Esophagus squamous epithelium (tissue), 5 donors: ENCODE measurements at regions not wholly inside any gene's neighbourhood (a gene's known extent, or its start where the extent isn't known, plus 50 kb on each side); places are given as distances from the start of the nearest gene placed in this dataset.

ENCODE experiments used
- DNase-seq: peaks from one replicate; lab custom pipeline; 2025; lab: John Stamatoyannopoulos, UW
- H3K27ac ChIP-seq, 4 donors: fragments of 200-600 bp; sonication (generic); one replicate each; pipeline ENCODE4 v1.5.1; 2016 to 2019; ENCODE audit warnings: mild to moderate bottlenecking in 1 of 4
- H3K27me3 ChIP-seq, 4 donors: fragments of 200-600 bp; sonication (generic); 1 replicate in 3 of 4; 2 replicates in 1 of 4; pipeline versions ENCODE4 v1.5.1 to v1.6.0; 2017 to 2021; ENCODE audit warnings: antibody characterized with exemption in 1 of 4
- H3K36me3 ChIP-seq, 3 donors: fragments of 200-600 bp; sonication (generic); one replicate each; pipeline ENCODE4 v1.5.1; 2016 to 2019
- H3K4me1 ChIP-seq, 3 donors: fragments of 200-600 bp; sonication (generic); one replicate each; pipeline ENCODE4 v1.5.1; 2017 to 2019
- H3K4me3 ChIP-seq, 4 donors: fragments of 200-600 bp; sonication (generic); 1 replicate in 3 of 4; 2 replicates in 1 of 4; pipeline ENCODE4 v1.5.1; 2016 to 2019; ENCODE audit warnings: mild to moderate bottlenecking in 2 of 4, moderate library complexity in 1 of 4
- H3K9me3 ChIP-seq, 3 donors: fragments of 200-600 bp; sonication (generic); one replicate each; pipeline ENCODE4 v1.5.1; 2016 to 2019
- POLR2A ChIP-seq, 4 donors: fragments of 450-650 bp; IDR thresholded peaks; one replicate each; pipeline ENCODE4 v1.6.1; 2017; ENCODE audit warnings: antibody characterized with exemption in 4 of 4, mild to moderate bottlenecking in 4 of 4, moderate library complexity in 3 of 4
- WGBS, 2 donors: methylation state at CpG; one replicate each; pipeline ENCODE4 v1.1.5; 2018; 5-methylcytosine and 5-hydroxymethylcytosine counted together
- intact Hi-C: fragments of 100-400 bp; cut with DNase I; formaldehyde crosslinking; loops from one replicate; pipeline ENCODE4 v1.15.0; 2022
- TF ChIP-seq, protein P1 (sequence below), 6 experiments: fragments of 450-650 bp in 4 of 6; fragments of 200-600 bp in 2 of 6; sonication (generic) in 2 of 6; IDR thresholded peaks; one replicate each; pipeline ENCODE4 v1.5.1; 2016 to 2019; ENCODE audit warnings: antibody characterized with exemption in 6 of 6, mild to moderate bottlenecking in 4 of 6, moderate library complexity in 4 of 6
- donor health status: DM: yes; HTN: yes; CAD: no.

GRCh38 chr3:76131396-76132153 is 346.2 kb upstream of the ZNF717 start:
- intact Hi-C loops: no loop called here
- Histone ChIP-seq H3K4me3 (no peak overlapping the region), H3K4me1 (no peaks in the 10 kb centered on the region), H3K27ac (no peak overlapping the region), H3K9me3 (no peaks in the 10 kb centered on the region), H3K36me3 (no peaks in the 10 kb centered on the region), H3K27me3 (no peaks in the 10 kb centered on the region)
- TF ChIP-seq POLR2A (IDR thresholded peaks at IDR 0.05): no peak
- TF ChIP-seq, protein P1, sequence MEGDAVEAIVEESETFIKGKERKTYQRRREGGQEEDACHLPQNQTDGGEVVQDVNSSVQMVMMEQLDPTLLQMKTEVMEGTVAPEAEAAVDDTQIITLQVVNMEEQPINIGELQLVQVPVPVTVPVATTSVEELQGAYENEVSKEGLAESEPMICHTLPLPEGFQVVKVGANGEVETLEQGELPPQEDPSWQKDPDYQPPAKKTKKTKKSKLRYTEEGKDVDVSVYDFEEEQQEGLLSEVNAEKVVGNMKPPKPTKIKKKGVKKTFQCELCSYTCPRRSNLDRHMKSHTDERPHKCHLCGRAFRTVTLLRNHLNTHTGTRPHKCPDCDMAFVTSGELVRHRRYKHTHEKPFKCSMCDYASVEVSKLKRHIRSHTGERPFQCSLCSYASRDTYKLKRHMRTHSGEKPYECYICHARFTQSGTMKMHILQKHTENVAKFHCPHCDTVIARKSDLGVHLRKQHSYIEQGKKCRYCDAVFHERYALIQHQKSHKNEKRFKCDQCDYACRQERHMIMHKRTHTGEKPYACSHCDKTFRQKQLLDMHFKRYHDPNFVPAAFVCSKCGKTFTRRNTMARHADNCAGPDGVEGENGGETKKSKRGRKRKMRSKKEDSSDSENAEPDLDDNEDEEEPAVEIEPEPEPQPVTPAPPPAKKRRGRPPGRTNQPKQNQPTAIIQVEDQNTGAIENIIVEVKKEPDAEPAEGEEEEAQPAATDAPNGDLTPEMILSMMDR (IDR thresholded peaks at IDR 0.05): no peak
- 67 to 69% methylated on average over 7 of the region's 7 CpGs for WGBS, 2 donors
- DNase-seq: no peak

DNA sequence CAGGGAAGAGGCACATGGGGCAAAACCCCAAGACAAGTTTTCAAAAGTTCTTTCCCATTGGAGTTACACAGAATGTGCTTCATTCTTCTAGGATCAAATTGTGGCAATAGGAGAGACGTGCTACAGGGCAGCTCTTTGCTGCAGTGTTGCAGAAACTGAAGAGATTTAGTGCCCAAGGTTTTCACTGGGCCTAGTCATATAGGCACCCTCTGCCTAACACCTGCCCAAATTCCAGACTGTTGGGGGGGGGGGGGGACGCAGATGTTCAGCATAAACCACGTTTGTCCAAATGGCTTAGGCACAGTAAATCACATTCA is 346.8 kb upstream of the ZNF717 start:
- intact Hi-C loops: no loop called here
- no peak overlapping the region for H3K4me3 ChIP-seq
- H3K27me3 ChIP-seq: no peaks in the 10 kb centered on the region
- H3K9me3 ChIP-seq: no peaks in the 10 kb centered on the region
- TF ChIP-seq, protein P1 (IDR thresholded peaks at IDR 0.05): no peak
- no peak for TF ChIP-seq POLR2A (IDR thresholded peaks at IDR 0.05)
- H3K27ac ChIP-seq: no peak overlapping the region
- H3K4me1 ChIP-seq: no peaks in the 10 kb centered on the region
- WGBS, 2 donors: 35 to 45% methylated on average over 3 of the region's 3 CpGs
- no peak for DNase-seq
- H3K36me3 ChIP-seq: no peaks in the 10 kb centered on the region

DNA sequence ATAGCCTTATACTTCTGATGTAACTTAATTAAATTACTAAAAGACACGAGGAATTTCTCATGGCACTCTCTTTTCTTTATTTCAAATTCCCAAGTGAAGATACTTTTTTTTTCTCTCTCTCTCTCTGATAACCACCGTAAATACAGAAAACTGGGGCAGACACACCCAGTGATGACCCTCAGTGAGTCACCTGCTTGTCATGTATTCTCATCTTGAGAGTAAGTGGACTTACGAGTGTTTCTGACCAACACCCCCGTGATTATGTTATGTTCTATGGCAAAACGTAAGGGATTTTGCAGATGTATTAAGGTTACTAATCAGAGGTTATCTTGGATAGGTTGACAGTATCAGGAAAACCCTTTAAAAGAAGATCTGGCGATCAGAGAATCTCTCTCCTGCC is 348.8 kb upstream of the ZNF717 start:
- Histone ChIP-seq H3K27me3 (no peaks in the 10 kb centered on the region), H3K4me1 (no peaks in the 10 kb centered on the region), H3K9me3 (no peaks in the 10 kb centered on the region), H3K4me3 (no peak overlapping the region), H3K27ac (no peak overlapping the region), H3K36me3 (no peaks in the 10 kb centered on the region)
- TF ChIP-seq POLR2A (IDR thresholded peaks at IDR 0.05): no peak
- TF ChIP-seq, protein P1 (IDR thresholded peaks at IDR 0.05): no peak
- intact Hi-C loops: no loop called here
- DNase-seq: no peak
- WGBS, 2 donors: 50 to 74% methylated on average over 6 of the region's 6 CpGs

- Histone ChIP-seq H3K9me3 (no peaks in the 10 kb centered on the region), H3K27ac (no peak overlapping the region), H3K27me3 (no peaks in the 10 kb centered on the region), H3K36me3 (no peaks in the 10 kb centered on the region), H3K4me3 (no peak overlapping the region), H3K4me1 (no peaks in the 10 kb centered on the region)
- TF ChIP-seq, protein P1 (IDR thresholded peaks at IDR 0.05): no peak
- no peak for TF ChIP-seq POLR2A (IDR thresholded peaks at IDR 0.05)
- 27 to 39% methylated on average over 2 of the region's 2 CpGs for WGBS, 2 donors
- intact Hi-C loops: no loop called here
- no peak for DNase-seq
Measured at GRCh38 chr3:76138921-76139320, 353.6 kb upstream of the ZNF717 start.

DNA sequence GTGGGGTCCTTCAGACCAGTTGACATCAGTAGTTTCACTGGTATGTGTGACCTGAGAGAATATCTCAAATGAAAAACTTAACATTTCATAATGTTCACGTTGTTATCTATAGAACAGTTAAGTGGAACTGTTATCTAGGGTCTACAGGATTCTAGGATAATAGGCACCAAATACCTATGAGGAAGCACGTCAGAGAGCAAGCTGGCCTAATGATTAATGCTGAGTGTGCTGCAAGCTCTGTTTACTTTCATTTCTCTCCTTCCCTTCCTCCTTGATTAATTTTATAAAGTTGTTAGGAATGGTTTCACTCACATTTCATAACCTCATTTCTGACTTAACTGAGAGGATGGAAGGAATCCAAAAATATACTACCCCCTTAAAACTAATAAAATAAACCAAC is 362.5 kb upstream of the ZNF717 start:
- H3K9me3 ChIP-seq: peaks cover 0 to 10% (median 4%) of the 10 kb centered on the region in 3 donors
- H3K27me3 ChIP-seq: no peaks in the 10 kb centered on the region
- no peak overlapping the region for H3K4me3 ChIP-seq
- no peak for TF ChIP-seq POLR2A (IDR thresholded peaks at IDR 0.05)
- TF ChIP-seq, protein P1 (IDR thresholded peaks at IDR 0.05): no peak
- intact Hi-C loops: no loop called here
- H3K36me3 ChIP-seq: no peaks in the 10 kb centered on the region
- DNase-seq: no peak
- no peak overlapping the region for H3K27ac ChIP-seq
- no peaks in the 10 kb centered on the region for H3K4me1 ChIP-seq
- WGBS, 2 donors: 53 to 54% methylated on average over 2 of the region's 2 CpGs
